HCT116 (cell line): ENCODE measurements at regions not wholly inside any gene's neighbourhood (a gene's known extent, or its start where the extent isn't known, plus 50 kb on each side); places are given as distances from the start of the nearest gene placed in this dataset.
"Not testable (repeated sequence)": the region's sequence is repeated elsewhere in the genome, so short reads cannot be mapped to it uniquely, and the experiment has no call there.

Experiments
- ATAC-seq: fragments of 200-7000 bp; cut with Tn5 transposase; 2 replicates; pipeline ENCODE4 v1.9.1; 2020; ENCODE audit warnings: mild to moderate bottlenecking, moderate library complexity
- BruUV-seq: library from RNA; stranded (reverse); fragments of 400-500 nt; replicated peaks from 2 replicates; lab custom pipeline; 2021; lab: Mats Ljungman, UMichigan
- CTCF ChIA-PET: fragments of 300-600 bp; sonication (Branson Sonifier 250); formaldehyde crosslinking; loops from one replicate; lab custom pipeline; 2021; ENCODE audit warnings: antibody characterized with exemption; lab: Charles Lee
- POLR2A ChIA-PET: fragments of 300-600, 350-600 bp; sonication (Branson Sonifier 250); formaldehyde crosslinking; loops from one replicate; lab custom pipeline; 2021; ENCODE audit warnings: antibody characterized with exemption; lab: Charles Lee
- RAD21 ChIA-PET, 2 experiments: fragments of 300-600 bp; sonication (Branson Sonifier 250); formaldehyde crosslinking; loops; one replicate each; lab custom pipeline; 2023; ENCODE audit warnings: low total read pairs in 2 of 2; ENCODE audit not compliant: uncharacterized antibody in 2 of 2, unreplicated experiment in 2 of 2, low non-redundant PET in 1 of 2; lab: Charles Lee
- DNase-seq: peaks from one replicate; pipeline ENCODE4 v3.0.0-alpha.2; 2010; ENCODE audit warnings: low read depth, low spot score
- H2AFZ ChIP-seq: fragments of 200-600 bp; shearing (Covaris generic), sonication (generic); 2 replicates; pipeline ENCODE4 v1.6.1; 2017; ENCODE audit warnings: low read depth, mixed run types, mixed read lengths, antibody characterized with exemption, low read length; ENCODE audit not compliant: poor library complexity, severe bottlenecking
- H3K27ac ChIP-seq: 2 replicates; pipeline ENCODE4 v1.5.1; 2012; ENCODE audit warnings: low read depth, low read length
- H3K27me3 ChIP-seq: fragments of 200-600 bp; sonication (generic); 2 replicates; pipeline ENCODE4 v1.6.1; 2016; ENCODE audit warnings: mixed run types, low read length, mixed read lengths; ENCODE audit not compliant: insufficient read depth
- H3K36me3 ChIP-seq, 2 experiments: fragments of 200-500 bp in 1 of 2; fragments of 200-600 bp in 1 of 2; sonication (Bioruptor generic) in 1 of 2; sonication (generic) in 1 of 2; 2 replicates each; pipeline versions ENCODE4 v1.5.1 to v1.6.1; 2014 to 2016; ENCODE audit warnings: low read length in 2 of 2, inconsistent platforms in 1 of 2, mixed read lengths in 1 of 2, mixed run types in 1 of 2; ENCODE audit not compliant: insufficient read depth in 2 of 2, control insufficient read depth in 1 of 2
- H3K4me1 ChIP-seq, 2 experiments: fragments of 200-600 bp in 1 of 2; sonication (generic) in 1 of 2; 2 replicates each; pipeline versions ENCODE4 v1.5.1 to v1.6.1; 2012 to 2017; ENCODE audit warnings: low read length in 2 of 2, inconsistent platforms in 1 of 2, mild to moderate bottlenecking in 1 of 2, mixed read lengths in 1 of 2, mixed run types in 1 of 2, moderate library complexity in 1 of 2; ENCODE audit not compliant: insufficient read depth in 2 of 2, control insufficient read depth in 1 of 2
- H3K4me2 ChIP-seq: fragments of 200-600 bp; sonication (generic); 2 replicates; pipeline ENCODE4 v1.6.1; 2017; ENCODE audit warnings: mixed run types, low read length, mixed read lengths
- H3K4me3 ChIP-seq, 2 experiments: fragments of 200-600 bp in 1 of 2; sonication (generic) in 1 of 2; replicated peaks in 1 of 2; 2 replicates each; pipeline ENCODE4 v1.5.1; 2011 to 2016; ENCODE audit warnings: low read length in 2 of 2, control low read depth in 1 of 2, low read depth in 1 of 2, mild to moderate bottlenecking in 1 of 2, mixed read lengths in 1 of 2, mixed run types in 1 of 2
- H3K79me2 ChIP-seq: fragments of 200-600 bp; sonication (generic); 2 replicates; pipeline ENCODE4 v1.6.1; 2017; ENCODE audit warnings: mild to moderate bottlenecking, mixed run types, low read length, moderate library complexity, mixed read lengths; ENCODE audit not compliant: insufficient read depth
- H3K9ac ChIP-seq: fragments of 200-600 bp; sonication (generic); 2 replicates; pipeline ENCODE4 v1.6.1; 2016; ENCODE audit warnings: low read length, mixed read lengths
- H3K9me2 ChIP-seq: fragments of 200-600 bp; sonication (generic), shearing (Covaris generic); 2 replicates; pipeline ENCODE4 v1.6.1; 2017; ENCODE audit warnings: mixed run types, mild to moderate bottlenecking, moderate library complexity; ENCODE audit not compliant: insufficient read depth
- H3K9me3 ChIP-seq, 2 experiments: fragments of 200-500 bp in 1 of 2; fragments of 200-600 bp in 1 of 2; sonication (Bioruptor generic) in 1 of 2; sonication (generic) in 1 of 2; 2 replicates each; pipeline ENCODE4 v1.6.1; 2014 to 2017; ENCODE audit warnings: low read length in 2 of 2, mixed read lengths in 2 of 2, inconsistent platforms in 1 of 2, low read depth in 1 of 2, mild to moderate bottlenecking in 1 of 2, mixed run types in 1 of 2, moderate library complexity in 1 of 2; ENCODE audit not compliant: control insufficient read depth in 1 of 2, insufficient read depth in 1 of 2
- H4K20me1 ChIP-seq: fragments of 200-600 bp; sonication (generic), shearing (Covaris generic); 2 replicates; pipeline ENCODE4 v1.6.1; 2017; ENCODE audit warnings: mixed run types, mild to moderate bottlenecking, moderate library complexity; ENCODE audit not compliant: insufficient read depth
- RAD21 ChIP-seq: IDR thresholded peaks from 2 replicates; pipeline ENCODE4 v1.6.1; 2012; ENCODE audit warnings: low read depth, mild to moderate bottlenecking
- intact Hi-C: fragments of 100-400 bp; cut with micrococcal nuclease; formaldehyde crosslinking; loops from 2 replicates; pipeline ENCODE4 v1.10.0; 2022
- TF ChIP-seq, protein P1 (sequence below), 3 experiments: fragments of 200-600 bp in 1 of 3; sonication (generic) in 1 of 3; IDR thresholded peaks in 2 of 3; conservative IDR thresholded peaks in 1 of 3; 2 replicates each; pipeline ENCODE4 v1.5.1; 2012 to 2017; ENCODE audit warnings: low read depth in 2 of 3, low read length in 2 of 3, antibody characterized with exemption in 1 of 3, borderline replicate concordance in 1 of 3, control low read depth in 1 of 3, mild to moderate bottlenecking in 1 of 3, mixed read lengths in 1 of 3, mixed run types in 1 of 3, moderate library complexity in 1 of 3; ENCODE audit not compliant: insufficient read depth in 1 of 3

DNA sequence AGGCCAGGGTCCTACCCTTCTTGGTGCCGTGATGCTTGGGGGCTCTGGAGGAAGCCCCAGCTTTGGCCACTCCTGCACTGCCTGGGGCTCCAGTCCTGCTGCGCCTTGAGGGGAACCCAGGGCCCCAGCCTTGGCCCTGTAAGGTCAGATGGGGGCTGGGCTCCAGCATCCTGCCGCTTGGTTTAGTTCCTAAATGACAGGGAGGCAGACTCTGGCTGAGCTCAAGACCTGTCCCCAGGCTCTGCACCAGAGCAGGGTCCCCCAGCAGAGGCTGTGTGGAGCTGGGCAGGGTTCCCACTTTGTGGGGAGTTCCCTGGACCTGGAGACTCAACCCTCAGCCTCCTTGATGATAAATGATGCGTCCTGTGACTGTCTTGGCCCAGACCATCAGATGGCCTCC is 395.4 kb downstream of the TMEM121 start:
- H3K4me1 ChIP-seq, H3K79me2 ChIP-seq, H4K20me1 ChIP-seq, H3K4me2 ChIP-seq, H3K4me3 ChIP-seq, H3K36me3 ChIP-seq, POLR2A ChIA-PET, intact Hi-C loops, CTCF ChIA-PET, ATAC-seq, H3K27ac ChIP-seq, H2AFZ ChIP-seq, BruUV-seq, H3K9me3 ChIP-seq, DNase-seq, H3K9ac ChIP-seq, RAD21 ChIA-PET, H3K27me3 ChIP-seq, H3K9me2 ChIP-seq: not testable (repeated sequence)

DNA sequence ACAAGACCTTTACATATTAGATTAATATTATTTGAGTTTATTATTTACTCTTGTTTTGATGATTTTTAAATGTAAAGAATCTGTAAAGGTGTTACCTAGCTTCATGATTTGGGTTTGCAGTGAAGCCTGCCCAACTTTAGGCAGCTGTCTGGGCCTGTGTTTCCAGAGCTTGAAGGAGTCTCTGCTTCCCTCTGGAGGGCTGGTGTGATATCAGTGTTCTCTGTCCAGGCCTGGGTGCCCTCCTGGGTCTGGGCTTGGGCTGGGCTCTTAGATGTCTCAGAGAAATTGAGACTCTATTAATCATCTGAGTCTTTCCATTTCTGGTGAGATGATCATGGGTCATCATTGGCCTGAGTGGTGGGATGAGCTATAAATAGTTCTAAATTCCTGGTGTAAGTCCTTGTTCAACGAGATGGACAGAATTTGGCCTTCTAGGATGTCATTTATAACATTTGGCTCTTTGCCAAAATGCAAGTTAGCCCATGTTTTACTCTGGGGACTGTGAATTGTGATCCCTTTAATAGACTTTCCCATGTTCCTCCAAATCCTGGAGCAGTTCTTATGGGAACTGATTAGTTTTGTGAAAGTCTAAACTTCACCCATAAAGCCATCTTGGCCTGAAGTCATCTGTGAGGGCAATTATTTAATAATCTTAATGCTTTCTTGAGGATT is 397.3 kb downstream of the TMEM121 start:
- ATAC-seq: not testable (repeated sequence)
- peak; percentile 20; the same call in 1 of the 2 replicates for TF ChIP-seq RAD21
- TF ChIP-seq, protein P1, sequence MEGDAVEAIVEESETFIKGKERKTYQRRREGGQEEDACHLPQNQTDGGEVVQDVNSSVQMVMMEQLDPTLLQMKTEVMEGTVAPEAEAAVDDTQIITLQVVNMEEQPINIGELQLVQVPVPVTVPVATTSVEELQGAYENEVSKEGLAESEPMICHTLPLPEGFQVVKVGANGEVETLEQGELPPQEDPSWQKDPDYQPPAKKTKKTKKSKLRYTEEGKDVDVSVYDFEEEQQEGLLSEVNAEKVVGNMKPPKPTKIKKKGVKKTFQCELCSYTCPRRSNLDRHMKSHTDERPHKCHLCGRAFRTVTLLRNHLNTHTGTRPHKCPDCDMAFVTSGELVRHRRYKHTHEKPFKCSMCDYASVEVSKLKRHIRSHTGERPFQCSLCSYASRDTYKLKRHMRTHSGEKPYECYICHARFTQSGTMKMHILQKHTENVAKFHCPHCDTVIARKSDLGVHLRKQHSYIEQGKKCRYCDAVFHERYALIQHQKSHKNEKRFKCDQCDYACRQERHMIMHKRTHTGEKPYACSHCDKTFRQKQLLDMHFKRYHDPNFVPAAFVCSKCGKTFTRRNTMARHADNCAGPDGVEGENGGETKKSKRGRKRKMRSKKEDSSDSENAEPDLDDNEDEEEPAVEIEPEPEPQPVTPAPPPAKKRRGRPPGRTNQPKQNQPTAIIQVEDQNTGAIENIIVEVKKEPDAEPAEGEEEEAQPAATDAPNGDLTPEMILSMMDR (IDR thresholded peaks at IDR 0.05 in 2 of 3, conservative IDR thresholded peaks at IDR 0.05 in 1 of 3; ENCODE audit: borderline replicate concordance in 1 of 3, insufficient read depth in 1 of 3, low read depth in 2 of 3, low read length in 2 of 3): 0 out of 6 replicates have a peak, but pooled peaks of 1 of the 3 experiments have one; percentile 6
- TF ChIP-seq, all 23 proteins: peak for 2; not testable (repeated sequence) for 21
- H2AFZ ChIP-seq, CTCF ChIA-PET, H3K79me2 ChIP-seq, H3K27ac ChIP-seq, H3K4me1 ChIP-seq, BruUV-seq, H3K4me2 ChIP-seq, H3K4me3 ChIP-seq, H3K9me2 ChIP-seq, DNase-seq, H4K20me1 ChIP-seq, POLR2A ChIA-PET, intact Hi-C loops, H3K9me3 ChIP-seq, H3K36me3 ChIP-seq, H3K27me3 ChIP-seq, RAD21 ChIA-PET, H3K9ac ChIP-seq: not testable (repeated sequence)
